Neural progenitor cell (in vitro differentiated cells): ENCODE measurements at regions not wholly inside any gene's neighbourhood (a gene's known extent, or its start where the extent isn't known, plus 50 kb on each side); places are given as distances from the start of the nearest gene placed in this dataset.

Experiments
- EZH2phosphoT487 ChIP-seq: fragments of 200-600 bp; sonication (generic); IDR thresholded peaks from 2 replicates; pipeline ENCODE4 v1.6.1; 2017; ENCODE audit warnings: antibody characterized with exemption
- TF ChIP-seq, protein P1 (sequence below): fragments of 200-600 bp; sonication (generic); IDR thresholded peaks from 2 replicates; pipeline ENCODE4 v1.5.1; 2017; ENCODE audit warnings: antibody characterized with exemption, mild to moderate bottlenecking

GRCh38 chr22:27651486-27651885, 150.1 kb downstream of the MN1 start:
- TF ChIP-seq, protein P1, sequence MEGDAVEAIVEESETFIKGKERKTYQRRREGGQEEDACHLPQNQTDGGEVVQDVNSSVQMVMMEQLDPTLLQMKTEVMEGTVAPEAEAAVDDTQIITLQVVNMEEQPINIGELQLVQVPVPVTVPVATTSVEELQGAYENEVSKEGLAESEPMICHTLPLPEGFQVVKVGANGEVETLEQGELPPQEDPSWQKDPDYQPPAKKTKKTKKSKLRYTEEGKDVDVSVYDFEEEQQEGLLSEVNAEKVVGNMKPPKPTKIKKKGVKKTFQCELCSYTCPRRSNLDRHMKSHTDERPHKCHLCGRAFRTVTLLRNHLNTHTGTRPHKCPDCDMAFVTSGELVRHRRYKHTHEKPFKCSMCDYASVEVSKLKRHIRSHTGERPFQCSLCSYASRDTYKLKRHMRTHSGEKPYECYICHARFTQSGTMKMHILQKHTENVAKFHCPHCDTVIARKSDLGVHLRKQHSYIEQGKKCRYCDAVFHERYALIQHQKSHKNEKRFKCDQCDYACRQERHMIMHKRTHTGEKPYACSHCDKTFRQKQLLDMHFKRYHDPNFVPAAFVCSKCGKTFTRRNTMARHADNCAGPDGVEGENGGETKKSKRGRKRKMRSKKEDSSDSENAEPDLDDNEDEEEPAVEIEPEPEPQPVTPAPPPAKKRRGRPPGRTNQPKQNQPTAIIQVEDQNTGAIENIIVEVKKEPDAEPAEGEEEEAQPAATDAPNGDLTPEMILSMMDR: no peak
- no peak for TF ChIP-seq EZH2phosphoT487
